OCI-LY7 (cell line): ENCODE measurements at regions not wholly inside any gene's neighbourhood (a gene's known extent, or its start where the extent isn't known, plus 50 kb on each side); places are given as distances from the start of the nearest gene placed in this dataset.

Experiments
- BruUV-seq: library from RNA; stranded (reverse); fragments of 400-500 nt; replicated peaks from 2 replicates; lab custom pipeline; 2021; lab: Mats Ljungman, UMichigan
- CTCF ChIA-PET: fragments of 300-600 bp; sonication (Branson Sonifier 250); formaldehyde crosslinking; loops from one replicate; lab custom pipeline; 2022; ENCODE audit warnings: antibody characterized with exemption; ENCODE audit not compliant: unreplicated experiment; lab: Charles Lee
- POLR2A ChIA-PET: fragments of 300-600 bp; sonication (Branson Sonifier 250); formaldehyde crosslinking; loops from one replicate; lab custom pipeline; 2022; ENCODE audit warnings: antibody characterized with exemption; lab: Charles Lee
- DNase-seq: peaks from one replicate; pipeline ENCODE4 v3.0.0-alpha.2; 2015; ENCODE audit warnings: low spot score
- H2AFZ ChIP-seq: fragments of 200-600 bp; sonication (generic), shearing (Covaris generic); 2 replicates; pipeline ENCODE4 v1.6.1; 2014; ENCODE audit warnings: mild to moderate bottlenecking, antibody characterized with exemption, low read length, moderate library complexity
- H3K27ac ChIP-seq: fragments of 200-600 bp; sonication (generic); 2 replicates; pipeline ENCODE4 v1.5.1; 2014; ENCODE audit warnings: mixed run types, low read depth, mild to moderate bottlenecking, moderate library complexity, low read length, inconsistent platforms; ENCODE audit not compliant: poor library complexity, severe bottlenecking
- H3K36me3 ChIP-seq: fragments of 200-600 bp; sonication (generic); 2 replicates; pipeline ENCODE4 v1.6.1; 2014; ENCODE audit warnings: mild to moderate bottlenecking, antibody characterized with exemption, low read length, moderate library complexity, mixed read lengths; ENCODE audit not compliant: insufficient read depth
- H3K4me1 ChIP-seq: fragments of 200-600 bp; sonication (generic); 2 replicates; pipeline ENCODE4 v1.5.1; 2014; ENCODE audit warnings: mild to moderate bottlenecking, low read length; ENCODE audit not compliant: insufficient read depth, poor library complexity, severe bottlenecking
- H3K4me2 ChIP-seq: fragments of 200-600 bp; sonication (generic); 2 replicates; pipeline ENCODE4 v1.6.1; 2014; ENCODE audit warnings: mild to moderate bottlenecking, low read length
- H3K4me3 ChIP-seq: fragments of 200-600 bp; sonication (generic); 2 replicates; pipeline ENCODE4 v1.5.1; 2014; ENCODE audit warnings: mild to moderate bottlenecking, low read depth, low read length; ENCODE audit not compliant: poor library complexity, severe bottlenecking
- H3K79me2 ChIP-seq: fragments of 200-600 bp; sonication (generic); 2 replicates; pipeline ENCODE4 v1.6.1; 2016; ENCODE audit warnings: low read depth, mild to moderate bottlenecking, low read length, moderate library complexity, mixed read lengths; ENCODE audit not compliant: insufficient read depth
- H3K9me2 ChIP-seq: fragments of 200-600 bp; sonication (generic); 2 replicates; pipeline ENCODE4 v1.6.1; 2016; ENCODE audit warnings: mild to moderate bottlenecking, low read length, mixed read lengths; ENCODE audit not compliant: insufficient read depth
- H3K9me3 ChIP-seq: fragments of 200-600 bp; sonication (generic); 2 replicates; pipeline ENCODE4 v1.6.1; 2014; ENCODE audit warnings: mild to moderate bottlenecking, mixed run types, low read length, mixed read lengths
- H4K20me1 ChIP-seq: fragments of 200-600 bp; sonication (generic); 2 replicates; pipeline ENCODE4 v1.6.1; 2014; ENCODE audit warnings: mild to moderate bottlenecking, antibody characterized with exemption, low read length, moderate library complexity, mixed read lengths; ENCODE audit not compliant: insufficient read depth
- CTCF ChIP-seq: fragments of 200-600 bp; sonication (generic); conservative IDR thresholded peaks from 2 replicates; pipeline ENCODE4 v1.5.1; 2014; ENCODE audit warnings: mild to moderate bottlenecking, antibody characterized with exemption, low read length, moderate library complexity, mixed read lengths
- EZH2phosphoT487 ChIP-seq: fragments of 200-600 bp; sonication (generic); IDR thresholded peaks from 2 replicates; pipeline ENCODE4 v1.6.1; 2018; ENCODE audit warnings: low read depth, borderline replicate concordance, mild to moderate bottlenecking, mixed run types, antibody characterized with exemption, low read length, moderate library complexity, mixed read lengths
- intact Hi-C: fragments of 100-400 bp; cut with micrococcal nuclease; formaldehyde crosslinking; loops from one replicate; pipeline ENCODE4 v1.10.0; 2022; ENCODE audit not compliant: unreplicated experiment

- intact Hi-C loops: no loop called here
- no peaks in the 10 kb centered on the region for H3K79me2 ChIP-seq
These were observed 71.6 kb downstream of the DNTTIP2 start for GRCh38 chr1:93807311-93807930.

GRCh38 chr1:93805027-93805610 is 73.9 kb downstream of the DNTTIP2 start:
- no peaks in the 10 kb centered on the region for H3K36me3 ChIP-seq
- no peaks in the 10 kb centered on the region for H3K9me2 ChIP-seq
- no peaks in the 10 kb centered on the region for H3K4me1 ChIP-seq
- POLR2A ChIA-PET: interaction anchor here (1.0 to 1.4 kb wide), 2 partner anchors 115 to 179 kb away, joined by 3 read pairs; no protein-coding TSS in a partner anchor
- H2AFZ ChIP-seq: no peak overlapping the region
- H3K79me2 ChIP-seq: no peaks in the 10 kb centered on the region
- H3K4me3 ChIP-seq: no peak overlapping the region
- CTCF ChIA-PET: no interaction called here
- BruUV-seq: no TSS peak
- no peak for TF ChIP-seq CTCF
- no peak for TF ChIP-seq EZH2phosphoT487
- DNase-seq: no peak
- no peak overlapping the region for H3K27ac ChIP-seq
- no peaks in the 10 kb centered on the region for H4K20me1 ChIP-seq
- intact Hi-C loops: no loop called here
- H3K9me3 ChIP-seq: peaks cover 9% of the 10 kb centered on the region; the same call in 1 of the 2 replicates
- H3K4me2 ChIP-seq: no peak overlapping the region

More at GRCh38 chr1:93807311-93807930, 71.6 kb downstream of the DNTTIP2 start:
- H3K4me1 ChIP-seq: no peaks in the 10 kb centered on the region
- no peak overlapping the region for H3K4me3 ChIP-seq
- ChIA-PET CTCF (no interaction called here), POLR2A (interaction anchor here (0.5 to 1.1 kb wide), 5 partner anchors 19 to 462 kb away, joined by 3 to 5 read pairs (median 3); no protein-coding TSS in a partner anchor)
- no peak overlapping the region for H3K27ac ChIP-seq
- no peak overlapping the region for H3K4me2 ChIP-seq
- no peaks in the 10 kb centered on the region for H3K36me3 ChIP-seq
- H3K9me3 ChIP-seq: peaks cover 9% of the 10 kb centered on the region; the same call in 1 of the 2 replicates
- H2AFZ ChIP-seq: no peak overlapping the region
- BruUV-seq: no TSS peak
- no peaks in the 10 kb centered on the region for H4K20me1 ChIP-seq
- no peaks in the 10 kb centered on the region for H3K9me2 ChIP-seq
- DNase-seq: no peak
- TF ChIP-seq EZH2phosphoT487 (no peak), CTCF (no peak)

GRCh38 chr1:93804412-93804811 is 74.6 kb downstream of the DNTTIP2 start:
- Histone ChIP-seq H3K4me2 (no peak overlapping the region), H3K9me3 (peaks cover 9% of the 10 kb centered on the region; the same call in 1 of the 2 replicates), H3K4me1 (no peaks in the 10 kb centered on the region), H3K9me2 (no peaks in the 10 kb centered on the region), H3K36me3 (no peaks in the 10 kb centered on the region), H3K4me3 (no peak overlapping the region), H4K20me1 (no peaks in the 10 kb centered on the region), H3K27ac (no peak overlapping the region), H2AFZ (no peak overlapping the region), H3K79me2 (no peaks in the 10 kb centered on the region)
- POLR2A ChIA-PET: interaction anchor here (0.6 to 1.4 kb wide), 3 partner anchors 115 to 469 kb away, joined by 3 read pairs; no protein-coding TSS in a partner anchor
- CTCF ChIA-PET: no interaction called here
- no peak for DNase-seq
- TF ChIP-seq CTCF: no peak
- no peak for TF ChIP-seq EZH2phosphoT487
- no TSS peak for BruUV-seq
- intact Hi-C loops: loop anchor here (5.0 kb wide), 1 partner anchor 37 kb away; no protein-coding TSS in a partner anchor
